Immature natural killer cell (primary cell): ENCODE measurements at regions not wholly inside any gene's neighbourhood (a gene's known extent, or its start where the extent isn't known, plus 50 kb on each side); places are given as distances from the start of the nearest gene placed in this dataset.
A peak's percentile ranks its signal among the peaks of the same experiment; 100 is the strongest.
"Not testable (repeated sequence)": the region's sequence is repeated elsewhere in the genome, so short reads cannot be mapped to it uniquely, and the experiment has no call there.

Experiments
- DNase-seq, 3 donors: peaks; one replicate each; pipeline ENCODE4 v3.0.0; 2022; ENCODE audit warnings: mixed read lengths in 1 of 3
- H3K27ac Mint-ChIP-seq, 6 donors: one replicate each; pipeline ENCODE4 v1.8.0; 2020; ENCODE audit warnings: mixed read lengths in 6 of 6, mild to moderate bottlenecking in 5 of 6, inconsistent platforms in 4 of 6, moderate library complexity in 3 of 6
- H3K27me3 Mint-ChIP-seq, 3 donors: one replicate each; pipeline ENCODE4 v1.8.0; 2020 to 2021; ENCODE audit warnings: low read depth in 3 of 3, mild to moderate bottlenecking in 3 of 3, mixed read lengths in 3 of 3, moderate library complexity in 3 of 3, inconsistent platforms in 1 of 3
- H3K36me3 Mint-ChIP-seq, 3 donors: one replicate each; pipeline ENCODE4 v1.8.0; 2020; ENCODE audit warnings: mixed read lengths in 3 of 3, inconsistent platforms in 2 of 3, mild to moderate bottlenecking in 2 of 3
- H3K4me1 Mint-ChIP-seq, 2 donors: one replicate each; pipeline ENCODE4 v1.8.0; 2020; ENCODE audit warnings: inconsistent platforms in 2 of 2, mild to moderate bottlenecking in 2 of 2, mixed read lengths in 2 of 2, moderate library complexity in 1 of 2
- H3K4me3 Mint-ChIP-seq, 5 donors: one replicate each; pipeline ENCODE4 v1.8.0; 2020; ENCODE audit warnings: mild to moderate bottlenecking in 5 of 5, mixed read lengths in 5 of 5, inconsistent platforms in 3 of 5, moderate library complexity in 3 of 5
- H3K9me3 Mint-ChIP-seq, 6 donors: one replicate each; pipeline ENCODE4 v1.8.0; 2020; ENCODE audit warnings: mild to moderate bottlenecking in 6 of 6, mixed read lengths in 6 of 6, inconsistent platforms in 4 of 6, moderate library complexity in 3 of 6

- H3K27ac Mint-ChIP-seq, result no peak overlapping the region
- peaks cover 0 to 3% (median 0%) of the 10 kb centered on the region in 3 donors for H3K36me3 Mint-ChIP-seq
- H3K9me3 Mint-ChIP-seq, result peaks cover 11 to 43% (median 15%) of the 10 kb centered on the region in 6 donors
- H3K27me3 Mint-ChIP-seq, result peaks cover 0 to 5% (median 1%) of the 10 kb centered on the region in 3 donors
- DNase-seq, result no peak
- H3K4me1 Mint-ChIP-seq, result no peaks in the 10 kb centered on the region
- no peak overlapping the region for H3K4me3 Mint-ChIP-seq
These were observed 431.0 kb upstream of the ATP10A start for GRCh38 chr15:26294059-26294689.

DNA sequence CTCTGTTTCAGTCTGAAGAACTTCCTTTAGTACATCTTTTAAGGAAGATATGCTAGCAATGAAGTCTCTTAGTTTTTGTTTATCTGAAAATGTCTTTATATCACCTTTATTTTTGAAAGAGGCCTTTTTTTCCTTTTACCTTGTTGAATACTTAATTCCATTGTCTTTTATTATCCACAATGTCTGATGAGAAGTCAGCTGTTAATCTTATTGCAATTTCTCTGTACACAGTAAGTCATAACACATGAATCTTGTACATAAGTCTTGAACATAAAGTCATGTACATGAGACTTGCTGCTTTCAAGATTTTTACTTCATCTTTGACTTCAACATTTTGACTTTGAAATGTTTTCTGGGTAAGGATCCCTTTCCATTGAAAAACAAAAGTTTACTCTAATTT is 424.3 kb upstream of the ATP10A start:
- peaks cover 0 to 2% (median 0%) of the 10 kb centered on the region in 3 donors for H3K27me3 Mint-ChIP-seq
- H3K27ac Mint-ChIP-seq, result no peak overlapping the region
- H3K4me3 Mint-ChIP-seq, result no peak overlapping the region
- H3K36me3 Mint-ChIP-seq, result no peaks in the 10 kb centered on the region
- no peaks in the 10 kb centered on the region for H3K4me1 Mint-ChIP-seq
- no peak for DNase-seq
- H3K9me3 Mint-ChIP-seq, result peaks cover 6 to 49% (median 23%) of the 10 kb centered on the region in 6 donors

- Mint-ChIP-seq H3K4me3 (no peak overlapping the region), H3K27me3 (no peaks in the 10 kb centered on the region), H3K4me1 (no peaks in the 10 kb centered on the region), H3K27ac (no peak overlapping the region), H3K36me3 (no peaks in the 10 kb centered on the region), H3K9me3 (peaks cover 0 to 12% (median 6%) of the 10 kb centered on the region in 6 donors)
- no peak for DNase-seq
These were observed 417.2 kb upstream of the ATP10A start for GRCh38 chr15:26280281-26280680.

DNA sequence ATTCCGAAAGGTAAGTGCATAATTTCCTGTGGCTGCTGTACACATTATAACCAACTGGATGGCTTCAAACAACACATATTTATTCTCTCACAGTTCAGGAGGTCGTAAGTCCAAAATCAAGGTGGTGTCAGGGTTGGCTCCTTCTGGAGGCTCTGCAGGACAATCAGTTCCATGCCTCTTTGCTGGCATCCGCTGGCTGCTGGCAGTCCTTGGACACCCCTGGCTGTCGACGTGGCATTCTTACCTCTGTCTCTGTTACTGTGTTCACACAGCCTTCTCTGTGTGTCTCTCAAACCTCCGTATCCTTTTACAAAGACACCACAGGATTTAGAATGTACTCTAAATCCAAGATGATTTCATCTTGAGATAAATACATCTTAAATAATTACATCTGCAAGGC is 398.8 kb upstream of the ATP10A start:
- no peak overlapping the region for H3K27ac Mint-ChIP-seq

GRCh38 chr15:26261413-26261812 is 398.3 kb upstream of the ATP10A start:
- Mint-ChIP-seq H3K4me3 (no peak overlapping the region), H3K4me1 (no peaks in the 10 kb centered on the region), H3K36me3 (no peaks in the 10 kb centered on the region), H3K9me3 (peaks cover 0 to 5% (median under 1%) of the 10 kb centered on the region in 6 donors), H3K27ac (no peak overlapping the region), H3K27me3 (no peaks in the 10 kb centered on the region)
- no peak for DNase-seq

More for the DNA sequence above, 398.8 kb upstream of the ATP10A start:
- Mint-ChIP-seq H3K4me3 (no peak overlapping the region), H3K9me3 (peaks cover 0 to 5% (median under 1%) of the 10 kb centered on the region in 6 donors), H3K4me1 (no peaks in the 10 kb centered on the region), H3K27me3 (no peaks in the 10 kb centered on the region), H3K36me3 (no peaks in the 10 kb centered on the region)
- DNase-seq, result no peak

- H3K9me3 Mint-ChIP-seq, result peaks cover 0 to 5% (median 2%) of the 10 kb centered on the region in 6 donors
- no peak overlapping the region for H3K27ac Mint-ChIP-seq
- DNase-seq, result peak in 1 of 3 donors; percentile 1
- no peaks in the 10 kb centered on the region for H3K4me1 Mint-ChIP-seq
- no peaks in the 10 kb centered on the region for H3K36me3 Mint-ChIP-seq
- H3K27me3 Mint-ChIP-seq, result peaks cover 0 to 2% (median 0%) of the 10 kb centered on the region in 3 donors
- no peak overlapping the region for H3K4me3 Mint-ChIP-seq
These were observed 397.5 kb upstream of the ATP10A start for GRCh38 chr15:26260517-26261133.

- Mint-ChIP-seq H3K36me3 (no peaks in the 10 kb centered on the region), H3K27ac (no peak overlapping the region), H3K27me3 (peaks cover 0 to 2% (median 0%) of the 10 kb centered on the region in 3 donors), H3K4me1 (no peaks in the 10 kb centered on the region), H3K4me3 (no peak overlapping the region), H3K9me3 (peaks cover 0 to 5% (median 3%) of the 10 kb centered on the region in 6 donors)
- DNase-seq, result no peak
These were observed 396.5 kb upstream of the ATP10A start for GRCh38 chr15:26259581-26259980.

- not testable (repeated sequence) for H3K27ac Mint-ChIP-seq, DNase-seq, H3K27me3 Mint-ChIP-seq, H3K4me1 Mint-ChIP-seq, H3K4me3 Mint-ChIP-seq, H3K9me3 Mint-ChIP-seq, H3K36me3 Mint-ChIP-seq
These were observed 381.7 kb upstream of the ATP10A start for GRCh38 chr15:26244782-26245181.

DNA sequence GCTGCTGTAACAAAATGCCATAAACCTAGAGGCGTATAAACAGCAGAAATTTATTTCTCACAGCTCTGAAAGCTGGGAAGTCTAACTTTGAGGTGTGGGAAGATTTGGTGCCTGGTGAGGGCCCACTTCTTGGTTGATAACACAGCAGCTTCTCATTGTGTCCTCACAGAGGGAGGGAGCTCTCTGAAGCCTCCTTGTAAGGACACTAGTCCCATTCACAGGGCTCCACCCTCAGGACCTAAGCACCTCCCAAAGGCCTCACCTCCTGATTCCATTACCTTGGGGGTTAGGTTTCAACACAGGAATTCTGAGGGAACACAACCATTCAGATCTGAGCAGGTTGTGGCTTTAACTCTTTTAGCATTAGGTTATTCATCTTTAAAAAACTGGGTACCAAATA is 380.3 kb upstream of the ATP10A start:
- peaks cover 0 to 3% (median 0%) of the 10 kb centered on the region in 3 donors for H3K36me3 Mint-ChIP-seq
- DNase-seq, result no peak
- H3K4me1 Mint-ChIP-seq, result no peaks in the 10 kb centered on the region
- no peak overlapping the region for H3K4me3 Mint-ChIP-seq
- no peak overlapping the region for H3K27ac Mint-ChIP-seq
- H3K9me3 Mint-ChIP-seq, result peaks cover 0 to 5% (median 3%) of the 10 kb centered on the region in 6 donors
- H3K27me3 Mint-ChIP-seq, result no peaks in the 10 kb centered on the region

DNA sequence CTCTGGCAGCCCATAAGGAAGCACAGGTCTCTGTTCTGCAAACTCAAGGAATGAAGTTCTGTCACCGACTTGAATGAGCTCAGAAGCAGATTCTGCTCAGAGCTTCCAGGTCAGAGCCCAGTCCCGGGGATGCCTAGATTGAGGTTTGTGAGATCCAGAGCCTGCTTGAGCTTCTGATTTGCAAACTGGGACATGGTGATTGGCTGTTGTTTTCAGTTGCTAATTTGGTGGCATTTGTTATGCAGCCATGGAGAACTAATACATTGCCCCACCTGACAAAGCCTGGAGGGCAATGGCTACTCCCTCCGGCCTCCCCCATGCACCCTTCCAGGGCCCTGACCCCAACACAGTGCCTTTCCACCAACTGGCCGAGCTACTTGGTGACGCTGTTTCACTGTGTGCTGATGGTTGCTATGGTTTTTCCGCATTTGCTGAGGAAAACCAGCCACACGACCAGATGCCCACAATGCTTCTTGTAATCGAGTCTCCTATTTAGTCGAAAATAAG is 379.5 kb upstream of the ATP10A start:
- H3K4me3 Mint-ChIP-seq, result no peak overlapping the region
- H3K36me3 Mint-ChIP-seq, result peaks cover 0 to 3% (median 0%) of the 10 kb centered on the region in 3 donors
- no peak overlapping the region for H3K27ac Mint-ChIP-seq
- peaks cover 0 to 6% (median 3%) of the 10 kb centered on the region in 6 donors for H3K9me3 Mint-ChIP-seq
- no peaks in the 10 kb centered on the region for H3K4me1 Mint-ChIP-seq
- no peaks in the 10 kb centered on the region for H3K27me3 Mint-ChIP-seq
- DNase-seq, result no peak

DNA sequence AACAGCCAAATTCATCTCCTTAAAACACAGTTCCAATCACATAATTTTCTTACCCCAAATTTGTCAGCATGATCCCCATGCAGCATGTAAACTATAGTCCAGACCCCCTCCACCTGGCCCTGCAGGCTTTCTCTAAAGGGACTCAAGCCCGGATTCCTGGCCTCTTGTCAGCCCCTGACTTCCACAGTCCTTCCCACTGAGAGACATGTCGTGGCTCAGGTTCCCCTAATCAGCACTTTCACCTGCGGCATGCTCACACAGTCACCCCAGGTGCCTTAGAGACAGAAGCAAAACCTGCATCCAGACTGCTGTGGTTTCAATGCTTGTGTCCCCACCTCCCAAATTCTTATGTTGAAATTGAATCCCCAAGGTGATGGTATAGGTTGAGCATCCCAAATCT is 372.7 kb upstream of the ATP10A start:
- no peaks in the 10 kb centered on the region for H3K4me1 Mint-ChIP-seq
- no peaks in the 10 kb centered on the region for H3K36me3 Mint-ChIP-seq
- H3K27me3 Mint-ChIP-seq, result peaks cover 0 to 4% (median 3%) of the 10 kb centered on the region in 3 donors
- H3K4me3 Mint-ChIP-seq, result no peak overlapping the region
- no peak overlapping the region for H3K27ac Mint-ChIP-seq
- no peak for DNase-seq
- H3K9me3 Mint-ChIP-seq, result peaks cover 0 to 8% (median under 1%) of the 10 kb centered on the region in 6 donors

- Mint-ChIP-seq H3K4me1 (no peaks in the 10 kb centered on the region), H3K27ac (no peak overlapping the region), H3K4me3 (no peak overlapping the region), H3K9me3 (peaks cover 0 to 8% (median under 1%) of the 10 kb centered on the region in 6 donors), H3K27me3 (peaks cover 0 to 4% (median 3%) of the 10 kb centered on the region in 3 donors), H3K36me3 (no peaks in the 10 kb centered on the region)
- DNase-seq, result no peak
These were observed 372.0 kb upstream of the ATP10A start for GRCh38 chr15:26234976-26235767.

DNA sequence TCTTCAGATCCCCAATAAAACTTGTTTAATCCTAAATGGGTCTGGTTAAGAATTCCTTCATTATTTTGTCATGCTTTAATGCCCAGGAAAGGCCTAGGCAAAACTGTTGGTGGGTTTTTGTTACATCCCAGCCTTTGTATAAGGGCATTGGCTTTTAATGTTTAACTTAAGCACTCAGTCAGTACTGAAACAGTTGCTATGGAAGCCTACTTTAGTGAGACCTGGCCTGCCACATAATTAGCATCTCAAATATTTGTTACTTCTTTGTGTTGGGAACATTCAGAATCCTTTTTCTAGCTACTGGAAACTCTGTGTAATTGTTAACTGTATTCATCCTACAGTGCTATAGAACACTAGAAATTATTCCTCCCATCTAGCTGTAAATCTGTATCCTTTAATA is 369.6 kb upstream of the ATP10A start:
- Mint-ChIP-seq H3K9me3 (peaks cover 0 to 7% (median under 1%) of the 10 kb centered on the region in 6 donors), H3K4me3 (no peak overlapping the region), H3K36me3 (no peaks in the 10 kb centered on the region), H3K4me1 (no peaks in the 10 kb centered on the region), H3K27me3 (peaks cover 0 to 6% (median 3%) of the 10 kb centered on the region in 3 donors), H3K27ac (no peak overlapping the region)
- DNase-seq, result no peak

- H3K4me1 Mint-ChIP-seq, result no peaks in the 10 kb centered on the region
- H3K4me3 Mint-ChIP-seq, result no peak overlapping the region
- no peak for DNase-seq
- H3K9me3 Mint-ChIP-seq, result peaks cover 0 to 10% (median 5%) of the 10 kb centered on the region in 6 donors
- H3K27ac Mint-ChIP-seq, result no peak overlapping the region
- H3K36me3 Mint-ChIP-seq, result no peaks in the 10 kb centered on the region
- peaks cover 1 to 5% (median 3%) of the 10 kb centered on the region in 3 donors for H3K27me3 Mint-ChIP-seq
These were observed 368.0 kb upstream of the ATP10A start for GRCh38 chr15:26231096-26231495.
